Activated CD4-positive, CD25-positive, alpha-beta regulatory T cell (primary cell): ENCODE measurements at regions not wholly inside any gene's neighbourhood (a gene's known extent, or its start where the extent isn't known, plus 50 kb on each side); places are given as distances from the start of the nearest gene placed in this dataset.

Experiments
- DNase-seq, 4 experiments: peaks; one replicate each; lab custom pipeline; 2025; lab: John Stamatoyannopoulos, UW

DNA sequence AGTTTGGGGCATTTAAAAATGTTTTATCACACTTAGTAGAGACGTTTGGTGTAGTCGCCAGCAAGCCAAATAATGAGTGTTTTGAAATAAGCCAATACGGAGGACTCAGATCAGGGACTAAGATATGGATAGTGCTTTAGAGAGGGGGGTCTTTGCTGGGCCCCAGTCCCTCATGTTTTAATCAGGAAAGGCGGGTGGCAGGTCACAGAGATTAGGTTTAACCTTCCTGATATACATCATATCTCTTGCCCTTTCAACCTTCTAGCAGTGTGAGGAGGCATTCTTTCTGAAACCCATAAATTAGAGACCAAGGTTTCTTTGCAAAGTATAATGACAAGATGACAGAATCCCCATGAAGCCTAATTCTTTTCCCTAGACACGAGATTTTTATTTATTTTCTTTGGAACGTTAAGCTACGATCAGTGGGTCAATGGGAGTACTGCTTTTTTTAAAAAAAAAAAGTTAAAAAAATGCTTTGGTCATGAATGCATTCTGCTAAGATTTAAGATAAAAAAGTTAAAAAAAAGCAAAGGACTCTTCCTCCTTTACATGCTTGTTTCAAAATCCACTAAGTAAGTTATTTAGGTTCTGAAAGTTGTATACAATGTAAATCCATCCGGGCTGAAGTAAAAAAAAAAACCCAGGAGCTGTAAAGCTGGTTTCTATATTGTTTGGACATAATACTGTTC lies 572.1 kb upstream of the SALL1 start:
- DNase-seq, result no peak

DNA sequence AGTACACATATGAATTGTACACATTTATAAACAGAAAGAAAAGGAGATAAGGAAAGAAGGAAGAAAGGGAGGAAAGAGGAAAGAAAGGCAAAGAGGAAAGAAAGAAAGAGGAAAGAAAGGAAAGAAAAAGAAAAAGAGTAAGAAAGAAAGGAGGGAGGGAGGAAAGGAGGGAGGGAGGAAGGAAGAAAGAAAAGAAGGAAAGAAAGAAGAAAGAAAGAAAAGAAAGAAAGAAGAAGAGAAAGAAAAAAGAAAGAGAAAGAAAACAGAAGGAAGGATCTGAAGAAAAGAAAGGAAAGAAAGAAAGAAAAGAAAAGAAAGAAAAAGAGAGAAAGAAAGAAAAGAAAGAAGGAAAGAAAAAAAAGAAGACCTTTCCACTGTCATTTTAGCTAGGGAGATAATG lies 571.4 kb upstream of the SALL1 start:
- no peak for DNase-seq

DNA sequence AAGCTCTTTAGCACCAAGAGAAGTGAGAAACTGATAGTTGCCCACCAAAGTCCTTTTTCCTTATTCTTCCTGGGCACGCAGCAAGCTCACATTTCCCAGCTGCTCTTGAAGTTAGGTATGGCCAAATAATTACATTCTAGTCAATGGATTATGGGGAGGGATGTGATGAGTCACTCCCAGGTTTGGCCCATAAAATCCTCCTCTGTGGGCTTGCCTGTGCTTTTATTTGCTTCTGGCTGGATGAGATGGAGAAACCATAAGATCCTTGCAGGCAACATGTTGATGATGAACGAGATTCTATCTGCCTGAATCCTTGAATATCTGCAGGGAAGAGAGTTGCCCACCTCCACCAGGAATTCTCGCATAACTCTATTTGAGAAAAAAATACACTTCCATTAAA lies 568.3 kb upstream of the SALL1 start:
- no peak for DNase-seq

DNA sequence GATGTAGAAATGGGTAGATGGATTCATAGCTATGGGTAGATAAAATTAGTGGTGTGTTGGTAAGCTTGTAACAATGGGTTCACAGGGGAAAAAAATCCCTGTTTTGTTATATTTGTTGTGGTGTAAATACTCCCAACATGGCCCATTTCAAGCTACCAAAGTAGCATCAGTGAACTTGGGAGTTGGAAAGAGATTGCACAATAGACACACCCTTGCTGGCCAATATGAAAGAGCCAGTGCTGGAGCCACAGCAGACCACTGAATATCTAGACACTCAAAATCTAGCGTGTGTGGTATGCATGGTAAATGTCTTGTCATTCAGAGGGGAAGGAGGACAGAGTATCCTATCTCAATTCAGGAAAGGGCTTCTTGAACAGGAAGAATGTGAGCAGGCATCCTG lies 565.1 kb upstream of the SALL1 start:
- no peak for DNase-seq

DNA sequence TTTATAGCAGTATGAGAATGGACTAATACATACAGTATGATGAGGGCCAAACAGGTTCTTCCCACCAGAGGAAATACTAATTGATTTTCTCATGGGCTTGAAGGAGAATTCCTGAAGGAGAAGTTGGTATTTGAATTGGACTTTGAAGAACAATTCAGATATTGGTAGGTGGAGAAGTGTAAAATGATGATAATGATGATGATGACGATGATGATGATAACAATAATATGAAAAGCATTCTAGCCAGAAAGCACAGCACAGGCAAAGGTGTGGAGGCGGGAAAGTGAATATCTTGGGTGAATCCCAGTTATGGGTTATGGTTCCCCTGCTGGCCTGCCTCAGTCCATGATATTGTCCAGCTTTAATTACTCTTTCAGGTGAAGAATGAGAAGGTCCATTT lies 562.4 kb upstream of the SALL1 start:
- DNase-seq, result no peak

DNA sequence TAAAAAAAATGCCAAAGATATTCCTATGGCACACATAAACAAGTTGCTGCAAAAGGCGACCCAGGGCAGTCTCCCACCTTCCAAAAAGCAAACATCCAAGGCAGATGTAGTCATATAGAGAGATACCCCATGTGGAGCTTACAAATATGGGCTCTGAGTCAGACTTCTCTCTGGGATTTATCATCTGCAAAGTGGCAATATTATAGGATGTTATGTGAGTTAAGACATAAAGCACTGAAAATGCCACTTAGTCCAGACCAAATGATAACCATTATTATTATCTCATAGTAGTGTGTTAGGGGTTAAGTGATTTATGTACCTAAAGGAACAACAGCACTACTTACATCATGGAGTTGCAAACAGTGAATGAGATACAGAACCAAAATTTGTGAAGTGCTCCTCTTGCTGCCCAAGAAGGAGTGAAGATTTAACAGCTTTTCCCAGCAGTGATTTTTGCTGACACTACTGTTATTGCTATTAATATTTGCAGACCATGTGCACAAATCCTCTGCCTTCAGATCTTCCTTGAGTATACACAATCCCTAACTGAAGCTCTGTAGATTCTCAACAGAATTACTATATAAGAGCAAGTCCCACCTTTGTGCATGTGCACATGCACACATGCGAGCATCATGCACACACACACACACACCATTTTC lies 560.0 kb upstream of the SALL1 start:
- DNase-seq, result no peak

DNA sequence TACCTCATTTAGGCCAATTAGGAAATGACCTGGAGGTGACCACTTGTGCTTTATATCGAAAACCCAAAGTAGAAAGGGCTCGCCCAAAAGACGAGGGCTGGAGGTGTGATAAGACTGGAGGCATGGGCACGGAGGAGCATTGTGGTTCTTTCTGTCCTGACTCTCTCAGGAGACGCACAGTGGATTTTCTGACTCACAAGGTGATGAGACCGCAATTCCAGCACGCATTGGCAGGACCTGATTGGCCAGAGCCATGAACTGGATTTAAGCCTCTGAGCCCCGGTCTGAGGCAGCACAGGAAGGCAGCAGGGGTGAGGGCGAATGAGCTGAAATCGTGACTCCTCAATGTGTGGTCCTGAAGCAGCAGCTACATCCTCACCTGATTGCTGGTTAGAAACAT lies 559.1 kb upstream of the SALL1 start:
- DNase-seq, result no peak

DNA sequence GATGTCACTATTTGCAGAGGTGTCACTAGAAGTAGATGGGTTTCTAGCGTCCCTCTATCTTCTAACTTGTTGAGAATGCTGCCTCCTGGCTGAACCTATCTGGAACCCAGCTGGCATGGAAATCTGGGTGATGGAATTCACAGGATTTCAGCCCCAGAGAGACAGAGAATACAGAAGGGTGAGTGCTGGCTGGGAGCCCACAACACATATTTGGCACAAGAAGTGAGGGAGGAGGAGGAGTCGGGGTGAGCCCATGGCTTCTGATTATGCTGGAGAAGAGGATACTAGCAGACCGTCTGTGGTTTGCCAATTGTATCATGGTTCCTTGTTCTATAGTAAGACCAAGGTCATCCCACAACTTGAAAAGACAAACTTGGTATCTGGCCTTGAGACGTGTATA lies 557.8 kb upstream of the SALL1 start:
- DNase-seq, result no peak

DNA sequence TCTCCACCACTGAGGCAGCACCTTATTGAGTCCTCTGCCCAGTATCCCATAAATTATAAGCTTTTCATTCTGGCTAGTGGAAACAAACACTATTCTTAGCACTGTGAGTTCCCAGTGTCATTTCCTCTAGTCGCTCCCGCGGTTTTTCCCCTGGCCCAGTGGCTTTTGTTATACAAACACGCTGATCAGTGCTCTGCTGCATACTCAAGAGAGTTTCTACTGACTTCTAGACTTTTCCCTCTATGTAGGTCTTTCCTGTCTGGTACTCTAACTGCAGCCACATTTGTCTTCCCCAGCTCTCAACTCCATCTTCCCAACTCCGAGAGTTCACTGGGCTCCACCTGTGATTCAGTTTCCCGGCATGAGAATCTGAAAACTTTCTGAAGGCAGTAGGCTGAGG lies 556.6 kb upstream of the SALL1 start:
- no peak for DNase-seq

DNA sequence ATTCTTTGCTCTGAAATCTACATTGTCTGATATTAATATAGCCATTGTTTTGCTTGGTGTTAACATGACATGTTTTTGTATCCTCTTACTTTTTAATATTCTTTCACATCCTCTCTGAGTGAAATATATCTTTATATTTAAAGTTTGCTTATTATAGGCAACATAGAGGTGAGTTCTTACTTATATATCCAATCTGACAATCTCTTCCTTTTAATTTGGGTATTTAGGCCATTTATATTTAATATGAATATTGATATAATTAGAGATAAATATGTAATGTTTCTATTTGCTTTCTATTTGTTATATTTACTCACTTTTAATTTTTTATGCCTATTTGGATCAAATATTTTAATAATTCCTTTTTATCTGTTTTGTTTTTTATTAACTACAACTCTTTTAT lies 554.1 kb upstream of the SALL1 start:
- no peak for DNase-seq

DNA sequence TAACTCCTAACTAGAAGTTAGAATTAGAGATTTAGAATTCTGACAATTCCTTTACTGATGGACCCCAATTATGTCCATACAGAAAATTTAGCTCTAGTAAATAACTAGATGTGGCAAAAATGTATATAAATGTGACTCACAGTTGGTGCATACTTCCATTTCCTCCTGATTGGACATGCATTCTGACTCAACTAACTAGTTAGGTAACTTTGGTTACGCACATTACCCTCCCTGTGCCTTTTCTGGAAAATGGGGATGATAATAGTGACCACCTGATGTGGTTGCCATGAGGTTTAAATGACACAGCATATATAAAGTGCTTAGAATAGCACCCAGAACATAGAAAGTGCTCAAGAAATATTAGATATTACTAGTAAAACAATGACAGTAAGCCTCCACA lies 550.0 kb upstream of the SALL1 start:
- DNase-seq, result no peak

DNA sequence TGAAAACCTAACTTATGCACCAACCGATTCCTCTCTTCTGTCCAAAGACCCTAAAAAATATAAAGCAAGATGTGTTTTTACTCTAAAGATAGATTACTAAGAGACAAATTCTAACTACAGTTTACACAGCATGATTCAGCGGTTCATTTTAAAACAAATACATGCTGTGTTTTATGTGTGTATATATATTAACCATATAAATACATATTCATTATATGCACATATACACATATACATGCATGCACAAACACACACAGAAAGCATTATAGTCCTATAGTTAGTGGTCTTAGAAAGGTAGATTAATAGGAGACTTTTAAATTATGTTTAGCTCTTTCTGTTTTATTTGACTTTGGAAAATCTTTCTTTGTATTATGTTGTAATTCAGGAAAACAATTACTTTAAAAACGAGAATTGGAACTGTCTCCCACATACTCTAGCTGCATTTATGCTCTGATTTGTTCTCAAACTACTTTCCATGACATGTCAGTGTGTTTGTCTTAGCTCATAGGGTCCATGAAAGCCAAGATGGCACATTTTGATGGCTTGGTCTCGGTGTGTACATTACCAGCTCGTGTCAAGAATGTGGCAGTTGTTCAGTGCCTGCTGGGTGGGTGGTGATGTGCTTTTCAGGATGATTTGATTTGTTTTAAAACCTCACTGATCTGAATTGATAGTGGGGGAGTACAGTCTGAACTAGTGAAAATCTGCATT lies 548.8 kb upstream of the SALL1 start:
- no peak for DNase-seq

DNA sequence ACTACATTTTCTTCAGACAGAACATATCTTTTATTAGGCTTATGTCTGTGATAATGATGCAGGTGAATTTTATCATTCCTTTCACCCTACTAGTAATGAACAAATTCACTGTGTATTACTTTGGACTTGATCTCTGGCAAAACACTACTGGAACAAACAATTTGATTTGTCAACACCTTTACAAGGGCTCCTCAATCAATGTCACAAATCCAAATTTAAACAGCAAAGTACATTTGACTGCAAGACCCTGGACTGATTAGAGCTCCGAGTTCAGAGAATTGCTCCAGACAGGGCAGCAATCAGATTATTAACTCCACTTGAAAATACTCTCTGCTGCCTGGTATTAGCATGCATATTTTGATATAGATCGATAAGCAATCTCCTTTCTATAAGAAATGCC lies 547.6 kb upstream of the SALL1 start:
- no peak for DNase-seq

DNA sequence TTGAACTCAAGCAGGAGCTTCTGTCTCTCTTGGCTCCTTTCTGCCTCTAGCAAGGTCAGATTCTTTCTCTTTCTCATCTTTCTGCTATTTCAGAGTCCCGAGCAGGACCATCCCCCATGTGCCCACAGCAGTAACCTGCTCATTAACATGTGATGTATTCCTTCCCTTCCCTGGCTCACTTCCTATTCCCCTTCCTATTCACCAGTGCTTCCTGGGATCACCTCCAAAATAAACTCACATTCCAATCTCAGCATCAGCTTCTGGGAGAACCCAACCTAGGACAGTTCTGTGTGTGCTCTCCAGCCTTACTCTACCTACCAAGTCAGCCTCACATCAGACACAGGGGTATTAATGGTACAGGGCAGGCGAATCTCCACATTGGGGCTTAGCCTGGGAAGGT lies 546.4 kb upstream of the SALL1 start:
- DNase-seq, result no peak

DNA sequence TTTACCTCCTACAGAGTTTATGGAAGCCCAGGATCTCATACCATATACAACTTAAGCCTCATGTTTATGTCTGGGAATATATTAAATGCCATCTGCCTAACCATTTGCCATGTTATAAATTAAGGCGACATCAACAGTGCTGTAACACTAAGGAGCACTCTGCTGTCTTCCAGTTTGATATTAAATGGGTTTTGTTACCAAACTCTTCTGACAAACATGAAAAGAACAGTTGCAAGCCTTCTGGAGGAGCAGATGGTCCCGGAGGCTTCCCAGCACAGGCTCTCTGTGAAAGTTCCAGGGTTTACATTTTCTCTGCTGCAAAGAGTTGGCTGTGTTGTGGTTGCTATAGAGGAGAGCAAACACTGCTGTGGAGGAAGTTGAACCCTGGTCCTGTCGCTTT lies 545.3 kb upstream of the SALL1 start:
- no peak for DNase-seq

DNA sequence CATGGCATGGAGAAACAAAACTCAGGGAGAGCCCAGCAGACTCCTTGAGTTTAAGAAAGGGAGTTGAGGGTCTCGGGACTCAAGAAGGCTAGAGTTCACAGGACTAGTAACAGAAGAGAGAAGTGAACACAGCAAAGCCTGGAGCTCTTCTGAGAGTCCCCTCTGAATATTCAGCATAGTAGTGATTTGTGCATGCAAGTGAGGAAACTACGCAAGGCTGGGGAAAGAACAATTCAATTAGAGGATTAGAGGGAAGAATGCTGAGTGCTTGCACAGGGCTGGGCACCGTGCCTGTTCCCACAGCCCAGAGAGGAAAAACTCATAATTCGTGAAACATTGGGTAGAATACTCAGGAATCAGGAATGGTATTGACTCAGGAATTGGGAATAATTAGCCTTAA lies 540.0 kb upstream of the SALL1 start:
- no peak for DNase-seq

DNA sequence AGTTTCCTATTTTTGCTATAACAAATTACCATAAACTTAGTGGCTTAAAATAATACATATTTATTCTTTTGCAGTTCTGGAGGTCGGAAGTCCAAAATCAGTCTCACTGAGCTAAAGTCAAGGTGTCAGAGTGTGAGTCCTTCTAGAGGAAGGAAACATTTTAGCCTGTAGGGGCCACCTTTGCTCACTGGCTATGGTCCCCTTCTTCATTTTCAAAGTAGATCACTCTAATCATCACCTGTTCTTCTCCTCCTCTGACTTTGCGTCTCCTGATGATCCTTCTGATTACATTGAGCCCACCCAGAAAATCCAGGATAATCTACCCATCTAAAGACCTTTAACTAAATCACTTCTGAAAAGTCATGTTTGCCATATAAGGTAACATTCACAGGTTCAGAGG lies 534.4 kb upstream of the SALL1 start:
- DNase-seq, result no peak

DNA sequence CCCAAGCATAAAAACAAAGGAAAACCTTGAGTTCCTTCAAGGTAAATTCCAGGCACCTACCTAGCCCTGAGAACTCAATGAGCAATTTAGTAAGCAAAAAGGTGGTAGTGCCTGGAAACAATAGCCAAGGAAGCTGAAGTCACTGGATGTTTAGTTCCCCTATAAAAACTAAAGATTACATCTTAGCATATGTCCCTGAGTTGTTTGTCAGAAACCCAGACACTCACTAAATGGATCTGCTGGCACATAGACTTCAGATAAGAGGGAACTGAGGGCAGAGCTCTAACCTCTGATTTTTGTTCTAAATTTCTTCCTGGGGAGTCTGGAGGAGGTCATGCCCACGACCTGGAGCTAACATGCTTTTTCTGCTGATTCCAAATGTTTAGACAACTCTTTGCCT lies 532.8 kb upstream of the SALL1 start:
- no peak for DNase-seq

DNA sequence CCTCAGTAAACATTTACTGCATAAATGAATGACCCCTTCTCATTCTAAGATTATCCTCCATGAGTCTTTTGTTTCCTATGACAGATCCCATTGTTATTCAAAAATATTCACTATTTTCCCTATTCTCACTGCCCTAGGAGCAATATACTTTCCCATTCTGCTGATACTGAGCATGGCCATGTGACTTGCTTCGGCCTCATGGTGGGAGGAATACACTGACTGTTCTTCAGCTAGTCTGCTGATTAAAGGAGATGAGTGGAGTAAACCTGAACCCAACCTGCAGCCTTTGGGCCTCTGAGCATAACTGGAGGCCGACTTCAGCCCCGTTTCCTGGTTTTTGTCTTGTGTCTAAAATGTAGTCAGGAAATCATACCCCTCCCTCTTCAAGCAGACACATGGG lies 531.8 kb upstream of the SALL1 start:
- DNase-seq, result no peak

DNA sequence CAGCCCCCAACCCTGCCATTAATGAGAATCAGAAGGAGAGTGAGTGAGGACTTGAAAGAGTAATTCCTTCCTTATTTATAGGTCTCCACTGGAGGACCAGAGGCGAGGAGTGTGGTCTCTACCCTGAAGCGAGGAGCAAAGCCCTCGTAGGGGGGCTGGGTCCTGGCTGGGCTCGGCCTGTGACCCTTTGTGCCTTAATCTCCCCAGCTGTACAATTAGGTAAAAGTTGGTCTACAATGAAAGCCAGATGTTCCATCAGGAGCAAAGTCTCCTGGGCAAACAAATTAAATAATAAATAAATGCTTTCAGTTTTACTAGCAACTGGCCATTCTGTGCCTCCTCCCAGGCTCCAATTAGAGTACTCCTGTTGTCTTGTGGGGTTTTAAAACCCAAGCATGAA lies 523.5 kb upstream of the SALL1 start:
- DNase-seq, result no peak

DNA sequence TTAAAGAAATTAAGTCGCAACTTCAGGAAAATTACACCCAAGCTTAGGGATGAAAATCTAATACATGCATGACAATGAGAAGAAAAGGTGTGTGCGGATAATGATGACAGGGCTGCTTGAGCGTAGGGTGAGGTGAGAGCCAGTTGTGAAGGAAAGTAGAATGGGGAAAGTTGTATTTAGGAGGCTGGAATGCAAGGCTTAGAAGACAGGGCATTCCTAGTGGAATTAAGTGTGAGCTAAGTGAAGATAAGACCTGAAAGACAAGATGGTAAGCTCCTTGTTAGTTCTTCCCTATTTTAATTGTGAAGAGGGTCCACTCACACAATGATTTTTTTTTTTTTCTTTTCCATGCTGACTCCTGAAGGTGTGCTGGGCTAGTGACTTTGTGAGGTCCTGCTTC lies 519.5 kb upstream of the SALL1 start:
- no peak for DNase-seq

DNA sequence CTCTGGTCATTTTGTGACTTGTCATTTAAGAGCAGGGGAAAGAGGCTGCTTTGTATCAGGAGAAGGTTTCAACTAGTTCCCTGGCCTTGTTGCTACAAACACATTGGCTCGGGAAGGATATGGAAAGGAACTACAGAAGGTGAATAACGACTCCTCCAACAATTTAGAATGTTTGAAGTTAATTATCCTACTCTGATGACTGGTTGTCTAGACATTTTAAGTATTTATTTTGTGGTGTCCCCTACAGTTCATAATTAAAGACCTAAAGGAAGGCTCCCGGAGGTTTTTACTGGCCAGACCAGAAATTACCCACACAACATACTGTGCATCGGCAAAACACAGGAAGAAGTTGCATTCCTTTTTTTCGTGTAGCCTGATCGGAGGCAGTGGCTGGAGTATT lies 515.8 kb upstream of the SALL1 start:
- no peak for DNase-seq

DNA sequence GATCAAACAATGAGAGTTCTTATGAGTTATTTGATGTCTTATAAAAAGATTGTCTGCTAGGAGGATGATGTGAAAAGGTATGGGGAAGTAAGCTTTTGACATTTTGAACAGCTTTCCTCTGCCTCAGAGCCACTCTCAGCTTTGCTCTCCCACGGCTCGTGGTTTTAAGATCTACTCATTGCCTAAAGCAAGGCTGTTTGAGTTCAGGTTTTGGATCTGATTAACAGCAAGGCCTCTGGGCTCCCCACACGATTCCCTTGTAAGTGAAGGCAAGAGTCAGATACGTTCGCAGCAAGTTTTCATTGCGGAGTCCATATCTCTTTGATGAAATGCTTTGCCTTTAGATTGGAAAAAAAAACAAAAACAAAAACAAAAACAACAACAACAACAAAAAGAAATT lies 515.0 kb upstream of the SALL1 start:
- DNase-seq, result no peak
